T-helper 1 cell treated with Interleukin-12 subunit alpha and Interleukin-12 subunit beta and Interleukin-4 antibody, amounts not matched to agents 30 ng/mL and 1 ng/mL, for 36 hours (primary cell): ENCODE measurements at regions not wholly inside any gene's neighbourhood (a gene's known extent, or its start where the extent isn't known, plus 50 kb on each side); places are given as distances from the start of the nearest gene placed in this dataset.
"Not testable (repeated sequence)": the region's sequence is repeated elsewhere in the genome, so short reads cannot be mapped to it uniquely, and the experiment has no call there.

ENCODE experiments used
- intact Hi-C: fragments of 100-400 bp; cut with micrococcal nuclease; formaldehyde crosslinking; loops from one replicate; pipeline ENCODE4 v1.15.1; 2024

GRCh38 chr9:104195142-104195541 lies 101.0 kb downstream of the SMC2 start:
- intact Hi-C loops = not testable (repeated sequence)

- intact Hi-C loops = no loop called here
These were observed 106.4 kb downstream of the SMC2 start for GRCh38 chr9:104200456-104200994.

- intact Hi-C loops = no loop called here
These were observed 112.7 kb downstream of the SMC2 start for GRCh38 chr9:104206766-104207165.

- intact Hi-C loops = no loop called here
These were observed 115.3 kb downstream of the SMC2 start for GRCh38 chr9:104209387-104209786.

- intact Hi-C loops = no loop called here
These were observed 133.0 kb downstream of the SMC2 start for GRCh38 chr9:104227108-104227507.

GRCh38 chr9:104232781-104233341 lies 138.8 kb downstream of the SMC2 start:
- intact Hi-C loops = no loop called here

GRCh38 chr9:104233366-104233765 lies 139.3 kb downstream of the SMC2 start:
- intact Hi-C loops = no loop called here

GRCh38 chr9:104234632-104235337 lies 140.7 kb downstream of the SMC2 start:
- intact Hi-C loops = not testable (repeated sequence)

GRCh38 chr9:104235347-104236120 lies 141.4 kb downstream of the SMC2 start:
- intact Hi-C loops = not testable (repeated sequence)

GRCh38 chr9:104238668-104239067 lies 144.6 kb downstream of the SMC2 start:
- intact Hi-C loops = no loop called here

- intact Hi-C loops = no loop called here
These were observed 146.8 kb downstream of the SMC2 start for GRCh38 chr9:104240890-104241289.

GRCh38 chr9:104245925-104246324 lies 151.8 kb downstream of the SMC2 start:
- intact Hi-C loops = no loop called here

GRCh38 chr9:104247899-104248460 lies 153.9 kb downstream of the SMC2 start:
- intact Hi-C loops = no loop called here

- intact Hi-C loops = no loop called here
These were observed 162.1 kb downstream of the SMC2 start for GRCh38 chr9:104256031-104256695.

GRCh38 chr9:104256696-104257062 lies 162.6 kb downstream of the SMC2 start:
- intact Hi-C loops = no loop called here

GRCh38 chr9:104258296-104259011 lies 164.3 kb downstream of the SMC2 start:
- intact Hi-C loops = no loop called here

- intact Hi-C loops = no loop called here
These were observed 165.9 kb downstream of the SMC2 start for GRCh38 chr9:104260004-104260403.

GRCh38 chr9:104263942-104264341 lies 169.8 kb downstream of the SMC2 start:
- intact Hi-C loops = no loop called here

GRCh38 chr9:104264431-104264830 lies 170.3 kb downstream of the SMC2 start:
- intact Hi-C loops = no loop called here

GRCh38 chr9:104269374-104269773 lies 175.3 kb downstream of the SMC2 start:
- intact Hi-C loops = no loop called here
